ENCODE measurements at regions not wholly inside any gene's neighbourhood (a gene's known extent, or its start where the extent isn't known, plus 50 kb on each side); places are given as distances from the start of the nearest gene placed in this dataset.

DNA sequence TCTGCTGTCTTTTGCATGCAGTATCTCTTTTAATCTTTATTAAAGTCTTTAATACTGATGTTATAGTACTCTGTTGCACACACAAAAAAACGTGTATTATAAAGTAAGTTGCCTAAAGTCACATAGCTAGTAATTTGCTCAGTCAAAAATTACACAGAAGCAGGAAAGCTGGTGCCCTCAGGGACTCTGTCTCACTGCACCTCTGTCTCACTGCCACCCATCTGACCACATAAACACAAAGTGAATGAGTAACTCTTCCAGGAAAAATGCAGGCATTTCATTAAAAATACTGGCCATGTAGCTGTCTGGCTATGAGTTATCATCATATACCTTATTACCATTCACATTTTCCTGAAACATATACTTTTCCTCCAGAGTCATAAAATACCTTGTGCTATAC lies 591.7 kb downstream of the CSNK1G3 start:
- TF ChIP-seq EZH2 (IDR thresholded peaks at IDR 0.05) (no peak), POLR2AphosphoS5 (IDR thresholded peaks at IDR 0.05; ENCODE audit: borderline replicate concordance, low read depth, low read length) (no peak)
